HTR-8/SVneo (cell line): ENCODE measurements at regions not wholly inside any gene's neighbourhood (a gene's known extent, or its start where the extent isn't known, plus 50 kb on each side); places are given as distances from the start of the nearest gene placed in this dataset.
"Not testable (repeated sequence)": the region's sequence is repeated elsewhere in the genome, so short reads cannot be mapped to it uniquely, and the experiment has no call there.

Source experiments
- DNase-seq: peaks from one replicate; pipeline ENCODE4 v3.0.0; 2011; ENCODE audit warnings: low spot score, mixed read lengths; ENCODE audit not compliant: insufficient read length
- FAIRE-seq: peaks from 2 replicates; lab custom pipeline; 2011; peaks lifted over from hg19 to GRCh38; lab: Jason Lieb, UNC

- FAIRE-seq = not testable (repeated sequence)
Measured at GRCh38 chr17:21612123-21613070, 79.9 kb upstream of the KCNJ18 start.

GRCh38 chr17:21613071-21613429 lies 79.3 kb upstream of the KCNJ18 start:
- DNase-seq = no peak
- FAIRE-seq = no peak

More at GRCh38 chr17:21612123-21613070, 79.9 kb upstream of the KCNJ18 start:
- DNase-seq = not testable (repeated sequence)

- not testable (repeated sequence) for DNase-seq, FAIRE-seq
Measured at GRCh38 chr17:21626987-21627386, 65.3 kb upstream of the KCNJ18 start.
